GM18951 (cell line): ENCODE measurements at regions not wholly inside any gene's neighbourhood (a gene's known extent, or its start where the extent isn't known, plus 50 kb on each side); places are given as distances from the start of the nearest gene placed in this dataset.
"Not testable (repeated sequence)": the region's sequence is repeated elsewhere in the genome, so short reads cannot be mapped to it uniquely, and the experiment has no call there.

Experiments
- POLR2A ChIP-seq: IDR thresholded peaks from 4 replicates; pipeline ENCODE4 v1.6.1; 2011; ENCODE audit warnings: mild to moderate bottlenecking; ENCODE audit not compliant: insufficient read length, insufficient read depth; ENCODE audit errors: extremely low read depth
- in situ Hi-C: fragments of 300-500 bp; cut with MboI; formaldehyde crosslinking; loops from one replicate; pipeline ENCODE4 v1.12.0; 2022; ENCODE audit warnings: low sequenced_read_pairs, mixed read lengths, inconsistent platforms; ENCODE audit not compliant: unreplicated experiment

DNA sequence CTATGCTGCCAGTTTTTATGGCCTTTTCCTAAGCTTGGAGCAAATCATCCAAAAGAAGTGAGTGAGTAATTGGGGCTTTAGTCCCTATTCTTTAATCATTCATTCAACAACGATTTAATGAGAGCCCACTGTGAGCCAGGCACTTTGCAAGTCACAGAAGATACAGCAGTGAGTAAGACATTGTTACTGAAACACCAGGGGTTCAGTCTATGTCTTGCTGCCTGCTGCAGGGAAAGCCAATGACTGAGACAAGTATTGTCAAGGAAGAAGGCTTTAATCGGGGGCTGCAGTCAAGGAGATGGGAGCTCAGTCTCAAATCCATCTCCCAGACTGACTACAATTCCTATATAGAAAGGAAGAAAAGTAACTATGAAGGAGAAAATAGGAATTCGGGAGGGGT, 228.3 kb downstream of the FAM181B start:
- no peak for TF ChIP-seq POLR2A
- in situ Hi-C loops: no loop called here

DNA sequence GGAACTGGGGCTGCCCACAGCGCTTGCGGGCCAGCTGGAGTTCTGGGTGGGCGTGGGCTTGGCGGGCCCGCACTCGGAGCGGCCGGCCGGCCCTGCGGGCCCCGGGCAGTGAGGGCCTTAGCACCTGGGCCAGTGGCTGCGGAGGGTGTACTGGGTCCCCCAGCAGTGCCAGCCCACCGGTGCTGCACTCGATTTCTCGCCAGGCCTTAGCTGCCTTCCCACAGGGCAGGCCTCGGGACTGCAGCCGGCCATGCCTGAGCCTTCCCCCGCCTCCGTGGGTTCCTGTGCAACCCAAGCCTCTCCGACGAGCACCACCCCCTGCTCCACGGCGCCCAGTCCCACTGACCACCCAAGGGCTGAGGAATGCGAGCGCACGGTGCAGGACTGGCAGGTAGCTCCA, 232.5 kb downstream of the FAM181B start:
- in situ Hi-C loops: not testable (repeated sequence)

DNA sequence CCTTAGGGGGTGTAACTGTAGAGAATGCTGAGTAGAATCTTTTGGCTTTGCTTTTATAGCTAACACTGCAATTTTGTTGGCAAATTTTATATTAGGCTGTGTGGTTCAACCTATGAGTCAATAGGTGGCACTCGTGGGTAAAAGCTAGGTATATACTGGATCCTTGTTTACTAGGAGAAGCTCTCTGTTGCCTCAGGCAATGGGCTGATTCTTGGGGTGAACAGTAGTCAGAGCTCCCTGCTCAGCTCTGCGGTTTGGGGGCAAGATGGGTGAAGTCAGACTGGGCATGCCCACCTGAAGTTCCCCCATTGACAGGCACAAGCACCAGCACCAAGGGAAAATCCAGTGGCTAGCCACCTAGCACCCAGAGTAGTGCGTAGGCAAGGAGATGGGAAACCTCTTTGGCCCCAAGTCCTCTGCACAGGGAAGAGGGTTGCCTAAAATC, 238.7 kb downstream of the FAM181B start:
- in situ Hi-C loops: no loop called here
- TF ChIP-seq POLR2A: no peak

DNA sequence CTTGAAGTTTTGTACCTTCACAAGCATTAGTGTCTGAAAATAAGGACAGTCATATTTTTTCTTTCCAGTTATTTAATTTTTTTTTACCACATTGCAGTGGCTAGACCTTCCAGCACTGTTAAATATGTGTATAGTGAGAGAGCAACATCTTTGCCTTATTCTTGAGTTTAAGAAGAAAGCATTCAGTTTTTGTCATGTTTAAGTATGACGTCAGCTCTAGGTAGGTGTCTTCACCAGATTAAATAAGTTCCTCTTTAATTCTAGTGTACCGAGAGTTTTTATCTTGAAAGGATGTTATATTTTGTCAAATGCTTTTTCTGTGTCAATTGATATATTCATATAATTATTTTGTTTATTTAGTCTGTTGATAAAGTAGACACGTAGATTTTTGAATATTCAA, 258.8 kb downstream of the FAM181B start:
- no peak for TF ChIP-seq POLR2A
- in situ Hi-C loops: no loop called here

DNA sequence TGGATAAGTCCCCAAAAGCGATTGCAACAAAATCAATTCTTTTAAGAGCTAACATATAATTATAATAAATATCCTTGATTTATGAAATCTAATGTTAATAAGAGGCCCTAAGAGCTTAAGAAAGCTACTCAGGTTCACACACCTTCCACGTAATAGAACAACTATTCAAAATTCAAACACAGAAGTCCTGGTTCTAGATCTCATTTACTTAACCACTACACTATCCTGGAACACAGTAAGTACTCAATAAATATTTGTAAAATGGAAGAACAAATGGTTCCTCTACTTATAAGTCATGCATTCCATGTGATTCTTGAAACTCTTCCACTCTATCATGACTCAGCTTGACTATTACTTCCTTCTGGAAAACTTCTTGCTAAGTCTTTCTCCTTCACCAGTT, 268.2 kb downstream of the FAM181B start:
- in situ Hi-C loops: no loop called here
- no peak for TF ChIP-seq POLR2A

DNA sequence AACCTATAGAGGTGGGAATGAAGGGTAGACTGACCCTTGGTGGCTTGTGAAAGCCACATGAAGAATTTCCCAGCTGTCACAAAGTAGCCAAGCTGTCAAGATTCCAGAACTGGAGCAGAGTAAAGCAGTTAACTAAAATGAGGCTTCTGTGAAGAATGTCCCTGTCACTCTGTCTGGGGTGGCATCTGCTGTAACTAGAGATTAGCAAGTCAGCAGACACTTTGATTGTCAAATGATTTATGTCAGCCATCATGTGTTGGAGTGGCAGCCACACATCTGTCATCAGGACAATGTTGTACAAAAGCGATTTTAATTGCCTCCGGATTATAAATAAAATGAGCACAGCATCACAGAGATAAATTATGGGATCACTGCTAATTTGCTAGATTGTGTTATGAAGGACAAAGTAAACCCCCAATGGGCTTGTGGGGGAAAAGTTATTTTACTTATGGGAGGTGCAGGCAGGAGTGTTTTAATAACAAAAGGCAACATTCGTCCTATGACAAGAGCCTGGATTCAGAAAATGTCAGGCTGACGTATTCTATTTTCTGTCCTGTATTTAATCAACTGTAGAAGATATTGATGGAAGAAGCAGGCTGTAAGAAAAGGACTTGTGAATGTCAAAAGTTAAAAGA, 270.9 kb downstream of the FAM181B start:
- in situ Hi-C loops: no loop called here
- no peak for TF ChIP-seq POLR2A

DNA sequence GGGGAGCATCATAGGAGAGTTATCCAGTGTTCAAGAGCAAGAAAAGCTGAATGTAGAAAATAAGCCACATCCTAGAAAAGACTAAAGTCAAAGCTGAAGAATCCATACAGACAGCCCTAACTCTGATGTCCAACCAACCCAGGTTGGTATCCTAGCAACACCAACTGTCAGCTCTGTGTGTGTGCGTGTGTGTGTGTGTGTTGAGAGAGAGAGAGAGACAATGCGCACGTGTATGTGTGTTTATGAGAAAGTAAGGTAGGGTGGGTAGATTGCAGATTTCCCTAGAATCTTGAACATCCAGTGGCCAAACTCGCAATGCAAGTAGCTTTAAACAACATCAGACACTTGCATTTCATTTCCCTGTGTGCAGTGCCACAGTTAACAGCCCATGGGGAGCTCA, 274.9 kb downstream of the FAM181B start:
- in situ Hi-C loops: no loop called here
- TF ChIP-seq POLR2A: no peak

DNA sequence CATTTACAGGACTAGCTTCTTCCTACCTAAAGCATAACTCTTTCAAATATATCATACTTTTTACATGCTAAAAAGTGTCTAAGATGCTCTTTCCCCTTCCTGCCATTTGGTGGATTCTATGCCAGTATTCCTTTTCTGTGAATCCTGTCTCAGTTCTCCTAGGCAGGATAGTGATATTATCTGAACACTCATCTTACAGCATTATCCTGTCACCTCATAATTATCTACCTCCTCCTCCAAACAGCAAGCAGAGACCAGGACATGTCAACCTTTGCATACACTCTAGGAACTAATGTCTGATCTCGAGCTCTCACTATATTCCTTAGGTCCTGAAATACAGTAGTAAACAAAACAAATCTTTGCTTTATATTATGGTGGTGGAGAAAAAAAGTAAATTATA, 275.5 kb downstream of the FAM181B start:
- no peak for TF ChIP-seq POLR2A
- in situ Hi-C loops: no loop called here

DNA sequence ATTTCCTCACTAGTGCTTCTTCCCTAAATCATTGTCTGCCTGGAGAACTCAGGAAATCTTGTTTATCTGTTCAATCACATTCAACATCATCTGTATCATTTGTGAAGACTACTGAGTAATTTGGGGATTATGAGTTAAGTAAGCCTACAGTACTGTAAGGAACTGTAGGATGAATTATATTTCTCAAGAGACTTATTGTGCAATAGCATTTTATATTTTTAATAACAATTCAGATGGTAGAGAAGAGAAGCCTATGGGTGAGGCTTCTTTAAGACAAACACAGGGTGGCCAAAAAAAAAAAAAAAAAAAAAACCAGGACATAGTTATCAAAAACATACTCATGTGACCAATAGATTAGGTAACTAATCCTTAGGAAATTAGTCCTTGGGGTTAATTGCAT, 282.7 kb downstream of the FAM181B start:
- no peak for TF ChIP-seq POLR2A
- in situ Hi-C loops: no loop called here

DNA sequence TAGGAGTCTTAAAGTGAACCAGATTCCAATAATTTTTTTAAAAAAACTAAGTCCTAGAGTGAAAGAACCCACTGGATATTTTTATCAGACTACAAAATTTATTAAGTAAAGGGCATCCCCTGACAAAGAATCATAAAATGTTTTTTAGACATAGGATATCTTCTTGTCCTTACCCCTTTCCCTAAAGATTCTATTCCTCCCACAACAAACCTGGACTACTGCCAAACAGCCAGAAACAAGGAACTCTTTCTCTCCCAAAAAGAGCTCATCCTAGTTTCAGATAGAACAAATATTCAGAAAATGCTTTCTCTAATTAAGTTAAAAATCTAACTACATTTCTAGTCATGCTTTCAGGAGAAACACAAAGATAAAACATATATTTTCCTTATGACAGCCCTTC, 327.1 kb downstream of the FAM181B start:
- in situ Hi-C loops: no loop called here
- TF ChIP-seq POLR2A: no peak

DNA sequence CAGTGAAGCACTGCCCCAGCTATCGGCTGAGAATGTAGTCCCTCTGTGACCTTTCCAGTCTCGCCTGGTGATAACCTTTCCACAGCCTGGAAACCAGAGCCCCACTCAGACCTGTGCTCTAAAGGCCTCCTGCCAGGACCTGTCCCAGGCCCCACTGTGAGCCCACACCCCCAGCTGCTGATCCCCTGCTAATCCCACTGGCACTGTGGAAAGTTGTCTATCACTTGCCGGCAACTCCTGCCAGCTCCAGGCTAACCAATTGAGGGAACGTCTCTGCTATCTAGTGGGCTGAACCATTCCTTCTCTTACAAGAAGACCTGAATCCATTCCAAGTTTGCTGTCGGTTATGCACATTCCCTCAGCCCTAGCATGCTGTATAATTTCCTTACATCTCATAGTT, 328.2 kb downstream of the FAM181B start:
- TF ChIP-seq POLR2A: no peak
- in situ Hi-C loops: no loop called here

DNA sequence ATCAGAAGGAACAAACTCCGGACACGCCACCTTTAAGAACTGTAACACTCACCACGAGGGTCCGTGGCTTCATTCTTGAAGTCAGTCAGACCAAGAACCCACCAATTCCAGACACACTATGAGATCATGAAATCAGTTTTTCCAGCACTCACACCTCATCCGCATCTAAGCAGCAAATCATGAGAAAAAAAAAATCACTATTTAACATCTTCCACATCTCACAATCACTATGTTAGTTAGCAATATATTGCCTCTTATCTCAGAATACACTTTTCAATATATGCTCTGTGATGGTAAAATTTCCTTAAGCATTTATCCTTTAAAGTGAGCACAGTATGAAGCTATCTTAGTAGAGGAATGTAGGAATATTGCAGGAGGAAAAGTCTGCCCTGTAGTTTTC, 328.7 kb downstream of the FAM181B start:
- in situ Hi-C loops: no loop called here
- no peak for TF ChIP-seq POLR2A

DNA sequence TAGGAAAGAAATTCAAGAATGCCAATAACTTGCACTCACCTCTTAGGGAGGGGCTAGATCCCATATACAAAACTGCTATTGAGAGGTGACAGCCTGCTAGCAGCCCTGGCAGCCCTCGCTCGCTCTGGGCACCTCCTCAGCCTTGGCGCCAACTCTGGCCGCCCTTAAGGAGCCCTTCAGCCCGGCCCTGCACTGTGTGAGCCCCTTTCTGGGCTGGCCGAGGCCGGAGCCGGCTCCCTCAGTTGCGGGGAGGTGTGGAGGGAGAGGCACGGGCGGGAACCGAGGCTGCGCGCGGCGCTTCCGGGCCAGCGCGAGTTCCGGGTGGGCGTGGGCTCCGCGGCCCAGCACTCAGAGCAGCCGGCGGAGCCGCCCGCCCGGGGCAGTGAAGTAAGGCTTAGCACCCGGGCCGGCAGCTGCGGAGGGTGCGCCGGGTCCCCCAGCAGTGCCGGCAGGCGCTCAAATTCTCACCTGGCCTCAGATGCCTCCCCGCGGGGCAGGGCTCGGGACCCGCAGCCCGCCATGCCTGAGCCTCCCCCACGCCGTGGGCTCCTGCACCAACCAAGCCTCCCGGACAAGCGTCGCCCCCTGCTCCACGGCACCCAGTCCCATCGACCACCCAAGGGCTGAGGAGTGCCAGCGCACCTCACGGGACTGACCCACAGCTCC, 329.9 kb downstream of the FAM181B start:
- in situ Hi-C loops: no loop called here
- TF ChIP-seq POLR2A: no peak

DNA sequence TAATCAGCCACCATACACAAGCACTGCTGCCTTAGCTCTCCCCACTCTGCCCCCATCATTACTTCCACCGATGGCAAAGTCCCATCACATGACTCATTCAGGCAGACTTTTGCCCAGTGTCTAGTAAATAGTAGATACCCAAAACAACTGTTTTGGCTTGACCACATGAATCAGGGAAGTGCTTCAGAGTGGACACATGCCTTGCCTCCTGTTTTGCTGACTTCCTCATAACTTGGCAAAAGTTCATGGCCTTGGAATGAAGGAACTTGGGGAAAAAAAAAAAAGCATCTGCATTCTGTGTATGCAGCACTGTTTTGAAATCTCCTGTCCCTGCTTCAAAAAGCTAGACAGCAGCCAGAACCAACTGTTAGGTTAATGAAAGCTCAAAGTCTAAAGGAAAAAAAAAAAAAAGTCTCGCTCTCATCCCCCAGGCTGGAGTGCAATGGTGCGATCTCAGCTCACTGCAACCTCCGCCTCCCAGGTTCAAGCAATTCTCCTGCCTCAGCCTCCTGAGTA, 335.3 kb downstream of the FAM181B start:
- in situ Hi-C loops: no loop called here
- no peak for TF ChIP-seq POLR2A

DNA sequence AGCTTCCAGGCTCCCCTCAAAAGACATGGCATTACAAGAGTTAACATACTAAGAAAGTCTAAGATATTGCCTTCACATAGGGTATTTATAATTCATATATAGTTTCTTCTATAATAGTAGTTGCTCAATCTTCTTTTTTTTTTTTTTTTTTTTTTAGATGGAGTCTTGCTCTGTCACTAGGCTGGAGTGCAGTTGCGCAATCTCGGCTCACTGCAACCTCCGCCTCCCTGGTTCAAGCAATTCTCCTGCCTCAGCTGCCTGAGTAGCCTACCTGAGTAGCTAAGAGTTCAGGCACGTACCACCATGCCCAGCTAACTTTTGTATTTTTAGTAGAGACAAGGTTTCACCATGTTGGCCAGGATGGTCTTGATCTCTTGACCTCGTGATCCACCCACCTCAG, 337.0 kb downstream of the FAM181B start:
- in situ Hi-C loops: not testable (repeated sequence)
